Inferior parietal cortex (tissue), 1 donor: ENCODE measurements at regions not wholly inside any gene's neighbourhood (a gene's known extent, or its start where the extent isn't known, plus 50 kb on each side); places are given as distances from the start of the nearest gene placed in this dataset.

Experiments used
- DNase-seq: peaks from one replicate; pipeline ENCODE4 v3.0.0-alpha.2; 2016; ENCODE audit errors: extremely low spot score

- no peak for DNase-seq
These were observed 498.9 kb upstream of the MGMT start for GRCh38 chr10:128967980-128968756.

DNA sequence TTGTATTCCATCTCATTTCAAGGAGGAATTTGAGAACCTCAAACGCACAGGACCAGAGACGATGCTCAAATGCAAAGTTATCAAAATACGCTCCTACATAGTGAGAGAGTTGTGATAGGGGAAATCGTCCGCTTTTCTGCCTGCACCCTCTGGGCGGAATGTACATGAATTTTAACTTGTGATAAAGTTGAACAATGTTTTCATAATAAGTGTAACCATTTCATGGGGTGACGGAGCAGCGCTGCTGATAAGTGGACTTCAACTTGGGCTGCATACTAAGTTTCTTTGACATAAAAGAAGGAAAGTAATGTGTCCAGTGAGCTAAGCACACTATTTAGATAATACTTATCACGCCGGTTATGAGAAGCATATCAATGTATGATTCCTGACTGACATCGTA, 497.5 kb upstream of the MGMT start:
- DNase-seq, result no peak

- no peak for DNase-seq
These were observed 495.5 kb upstream of the MGMT start for GRCh38 chr10:128971374-128972035.

GRCh38 chr10:128972036-128972405, 495.0 kb upstream of the MGMT start:
- DNase-seq, result no peak

DNA sequence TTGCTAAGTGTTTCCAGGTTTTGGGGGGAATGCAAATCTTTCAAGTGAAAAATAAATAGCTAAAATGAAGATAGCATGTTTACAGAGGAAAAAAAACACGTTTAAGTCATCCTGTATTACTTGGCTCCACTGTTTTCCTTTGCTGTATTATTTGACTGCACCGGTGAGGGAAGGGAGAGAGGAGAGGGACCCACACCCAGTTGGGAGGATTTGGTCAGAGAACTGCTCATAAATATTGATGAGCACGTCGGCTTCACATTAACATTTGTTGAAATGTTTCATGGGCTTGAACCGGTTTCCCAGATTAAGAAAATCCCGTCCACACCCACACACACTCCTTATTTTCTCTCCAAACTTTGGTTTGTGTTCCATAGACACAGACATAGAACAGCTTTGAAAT, 493.8 kb upstream of the MGMT start:
- no peak for DNase-seq

- DNase-seq, result no peak
These were observed 490.2 kb upstream of the MGMT start for GRCh38 chr10:128976856-128977255.

- DNase-seq, result no peak
These were observed 488.8 kb upstream of the MGMT start for GRCh38 chr10:128978211-128978610.

GRCh38 chr10:128979405-128979804, 487.6 kb upstream of the MGMT start:
- DNase-seq, result no peak

GRCh38 chr10:128981251-128981650, 485.8 kb upstream of the MGMT start:
- no peak for DNase-seq

DNA sequence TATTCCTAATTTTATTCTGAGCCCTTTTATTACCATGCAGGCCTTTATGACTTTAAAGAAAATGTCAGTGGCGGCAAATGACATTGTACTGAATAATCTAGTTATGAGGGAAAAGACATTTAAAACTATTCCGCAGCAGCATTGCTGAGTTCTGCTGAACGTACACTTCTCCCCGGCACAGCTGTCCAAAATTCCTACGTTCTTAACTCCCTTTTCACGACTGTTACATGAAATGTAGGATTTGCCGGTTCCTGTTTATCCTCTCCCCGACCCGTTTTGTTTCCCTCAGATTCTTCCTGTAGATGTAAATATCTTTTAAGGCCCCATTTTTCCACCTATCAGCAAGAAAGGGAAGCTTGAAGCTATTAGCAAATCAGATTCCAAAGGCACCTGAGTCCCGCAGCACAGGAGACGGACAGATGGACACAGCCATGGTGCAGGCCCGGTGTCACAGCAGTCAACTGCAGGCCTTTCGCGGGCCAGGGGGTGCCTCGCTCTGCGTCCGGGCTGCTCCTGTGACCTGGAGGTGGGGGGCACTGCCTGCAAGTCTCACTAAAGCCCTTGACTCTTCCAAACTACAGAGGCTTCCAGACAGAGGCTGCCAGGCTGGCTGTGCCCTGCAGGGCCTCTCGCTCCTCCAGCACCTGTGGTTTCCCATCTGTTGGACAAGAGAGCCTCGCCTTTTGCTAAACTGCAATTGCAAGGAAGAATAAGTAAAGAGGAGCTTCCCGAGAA, 485.0 kb upstream of the MGMT start:
- no peak for DNase-seq

- no peak for DNase-seq
These were observed 484.5 kb upstream of the MGMT start for GRCh38 chr10:128982616-128982915.

DNA sequence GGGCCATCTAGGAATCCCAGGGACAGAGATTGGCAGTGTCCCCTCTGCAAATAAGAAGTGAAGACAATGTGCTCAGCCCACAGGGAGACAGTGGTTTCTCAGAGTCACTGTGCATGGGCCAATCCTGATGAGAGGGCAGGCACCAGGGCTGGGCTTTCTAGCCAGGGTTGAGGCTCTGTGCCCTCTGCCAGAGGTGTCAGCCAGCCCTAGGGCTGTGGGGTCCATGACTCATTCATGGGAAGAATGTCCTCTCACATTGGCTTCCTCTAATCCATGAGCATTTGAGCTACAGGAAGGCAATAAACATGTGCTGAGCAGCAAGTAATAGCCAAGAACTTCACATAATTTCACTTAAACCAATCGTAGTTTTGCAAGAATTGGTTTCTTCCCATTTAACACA, 482.0 kb upstream of the MGMT start:
- DNase-seq, result no peak

DNA sequence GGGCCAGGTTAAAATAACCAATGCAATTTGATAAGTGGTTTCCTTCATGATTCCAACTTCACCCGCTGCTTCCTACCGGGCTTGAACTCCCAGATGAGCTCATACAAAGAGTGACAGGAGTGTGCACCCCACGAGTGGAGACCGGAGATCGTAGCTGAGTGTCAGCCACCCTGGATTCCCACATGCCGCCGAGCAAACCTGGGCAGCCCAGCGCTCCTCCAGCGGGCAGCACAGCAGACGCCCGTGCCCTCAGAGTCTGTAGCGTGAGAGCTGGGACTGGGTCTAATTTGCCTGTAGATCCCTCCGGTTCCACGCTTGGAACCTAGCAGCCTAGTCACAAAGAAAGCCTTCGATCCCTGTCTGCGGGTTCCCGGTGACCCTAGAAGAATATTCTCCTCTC, 476.1 kb upstream of the MGMT start:
- DNase-seq, result no peak

DNA sequence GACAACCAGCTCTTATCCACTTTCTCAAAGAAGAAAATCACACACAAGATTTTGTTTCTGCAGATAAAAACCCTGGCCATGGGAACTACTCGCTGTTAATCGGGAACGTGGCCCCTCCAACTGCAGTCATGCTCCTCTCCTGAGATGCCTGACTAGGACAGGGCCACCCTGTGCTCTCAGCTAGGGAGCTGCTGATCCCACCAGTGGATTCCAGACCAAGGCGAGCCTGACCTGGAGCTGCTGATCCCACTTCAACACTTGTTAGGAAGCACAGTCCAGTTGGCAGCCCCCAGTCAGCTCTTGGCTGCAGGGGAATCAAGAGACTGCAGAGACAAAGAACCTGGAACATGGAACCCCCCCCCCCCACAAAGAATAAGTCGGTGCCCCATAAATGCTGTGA, 474.3 kb upstream of the MGMT start:
- no peak for DNase-seq

DNA sequence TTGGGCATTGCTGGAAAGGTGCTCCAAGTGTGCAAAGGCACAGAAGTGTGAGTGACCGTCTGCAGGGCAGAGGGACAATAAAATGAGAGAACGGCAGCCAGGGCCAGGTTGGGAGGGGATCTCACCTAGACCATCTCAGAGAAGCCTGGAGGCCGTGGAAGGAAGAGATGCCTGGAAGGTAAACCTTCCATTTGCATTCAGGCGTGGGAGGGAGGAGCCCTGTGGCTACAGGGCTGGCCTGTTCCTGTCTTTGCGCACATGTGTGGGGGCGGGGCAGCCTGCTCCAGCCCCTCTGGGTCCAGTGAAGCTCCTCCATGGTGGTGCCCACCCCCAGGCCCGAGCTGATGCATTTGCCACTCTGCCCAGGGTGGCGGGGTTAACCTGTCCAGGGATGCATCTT, 473.6 kb upstream of the MGMT start:
- DNase-seq, result no peak

- DNase-seq, result no peak
These were observed 473.0 kb upstream of the MGMT start for GRCh38 chr10:128993911-128994538.

- DNase-seq, result no peak
These were observed 472.4 kb upstream of the MGMT start for GRCh38 chr10:128994598-128995143.

GRCh38 chr10:128995676-128996075, 471.4 kb upstream of the MGMT start:
- DNase-seq, result no peak

- no peak for DNase-seq
These were observed 470.9 kb upstream of the MGMT start for GRCh38 chr10:128996092-128996491.

DNA sequence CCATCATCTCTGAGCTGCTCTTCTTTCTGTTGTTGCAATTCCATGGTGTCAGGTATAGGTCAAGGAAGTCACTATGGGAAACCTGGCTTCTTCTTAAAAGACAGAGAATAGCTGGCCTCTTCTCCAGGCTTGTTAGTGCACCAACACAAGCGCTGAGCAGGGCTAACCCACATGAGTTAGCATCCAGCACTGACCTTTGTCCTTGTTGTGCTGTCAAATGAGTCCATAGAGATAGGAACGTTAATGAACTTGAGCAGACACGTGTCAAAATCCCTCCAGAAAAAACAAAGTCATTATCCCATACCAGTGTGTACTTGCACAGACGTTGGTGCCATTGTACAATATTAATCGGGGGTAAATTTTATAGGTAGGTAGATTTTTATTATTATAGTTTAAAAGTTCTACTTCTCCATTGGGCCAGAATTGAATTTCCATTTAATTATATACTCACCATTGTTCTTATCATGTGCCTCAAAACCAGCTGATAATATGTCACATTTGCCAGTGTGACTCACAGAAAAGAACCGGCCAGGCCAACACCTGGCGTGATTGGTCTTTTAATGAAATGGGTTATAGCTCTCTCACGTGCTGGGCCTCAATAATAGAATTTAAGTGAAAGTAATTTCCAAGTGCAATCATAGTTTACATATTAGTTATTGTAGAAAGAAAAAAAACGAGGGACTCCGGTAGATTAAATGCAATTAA, 468.8 kb upstream of the MGMT start:
- DNase-seq, result no peak

- DNase-seq, result no peak
These were observed 462.6 kb upstream of the MGMT start for GRCh38 chr10:129004398-129004797.

DNA sequence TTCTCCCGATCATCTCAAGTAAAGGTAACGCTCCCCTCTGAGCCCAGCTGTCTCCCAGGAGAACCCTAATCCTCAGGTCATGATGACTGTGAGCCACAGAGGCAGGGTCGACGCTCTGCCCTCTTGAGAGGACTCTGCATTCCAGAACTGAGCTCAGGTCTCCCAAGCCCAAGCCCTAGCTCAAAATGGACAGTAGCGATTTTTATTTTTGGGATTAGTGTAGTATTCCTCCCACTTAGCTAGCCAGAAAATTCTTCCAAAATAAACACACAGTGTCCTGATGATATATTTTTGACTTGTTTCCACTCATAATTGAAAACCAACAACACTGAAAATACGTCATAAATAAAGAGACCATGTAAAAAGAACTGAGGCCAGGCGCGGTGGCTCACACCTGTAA, 462.0 kb upstream of the MGMT start:
- no peak for DNase-seq
